Stimulated activated naive CD8-positive, alpha-beta T cell treated with anti-CD3 and anti-CD28 coated beads, Interleukin-15, amount 100 ng/mL, for 72 hours (primary cell): ENCODE measurements at regions not wholly inside any gene's neighbourhood (a gene's known extent, or its start where the extent isn't known, plus 50 kb on each side); places are given as distances from the start of the nearest gene placed in this dataset.
A peak's percentile ranks its signal among the peaks of the same experiment; 100 is the strongest.

Source experiments
- ATAC-seq: fragments of 150-1000 bp; cut with Tn5 transposase; 2 replicates; pipeline ENCODE4 v1.10.0; 2021; ENCODE audit warnings: mild to moderate bottlenecking, moderate library complexity
- DNase-seq, 2 donors: peaks; one replicate each; pipeline ENCODE4 v3.0.0; 2021 to 2022
- H3K27ac Mint-ChIP-seq, 2 donors: one replicate each; pipeline ENCODE4 v1.8.0; 2022; ENCODE audit warnings: mild to moderate bottlenecking in 2 of 2, mixed read lengths in 2 of 2, moderate library complexity in 2 of 2
- H3K27me3 Mint-ChIP-seq: one replicate; pipeline ENCODE4 v1.8.0; 2022; ENCODE audit warnings: mixed read lengths
- H3K4me1 Mint-ChIP-seq: one replicate; pipeline ENCODE4 v1.8.0; 2022; ENCODE audit warnings: mild to moderate bottlenecking, mixed read lengths
- H3K4me3 Mint-ChIP-seq, 2 donors: one replicate each; pipeline ENCODE4 v1.8.0; 2022; ENCODE audit warnings: mild to moderate bottlenecking in 2 of 2, mixed read lengths in 2 of 2, moderate library complexity in 1 of 2
- H3K9me3 Mint-ChIP-seq, 2 donors: one replicate each; pipeline ENCODE4 v1.8.0; 2022; ENCODE audit warnings: mixed read lengths in 2 of 2

GRCh38 chr10:33386926-33387325, 52.5 kb upstream of the NRP1 start:
- no peak for ATAC-seq
- Mint-ChIP-seq H3K27ac (peak overlapping the region in 1 of 2 donors; percentile 79), H3K4me1 (no peaks in the 10 kb centered on the region), H3K9me3 (no peaks in the 10 kb centered on the region), H3K27me3 (peaks cover 46% of the 10 kb centered on the region), H3K4me3 (no peak overlapping the region)
- DNase-seq: no peak

GRCh38 chr10:33385686-33386085, 51.2 kb upstream of the NRP1 start:
- Mint-ChIP-seq H3K27me3 (peaks cover 50% of the 10 kb centered on the region), H3K9me3 (no peaks in the 10 kb centered on the region), H3K27ac (peak overlapping the region in 1 of 2 donors; percentile 27), H3K4me3 (no peak overlapping the region), H3K4me1 (no peaks in the 10 kb centered on the region)
- ATAC-seq (no peak), DNase-seq (no peak)

GRCh38 chr10:33385015-33385414, 50.5 kb upstream of the NRP1 start:
- DNase-seq (no peak), ATAC-seq (no peak)
- Mint-ChIP-seq H3K27me3 (peaks cover 50% of the 10 kb centered on the region), H3K27ac (no peak overlapping the region), H3K4me1 (no peaks in the 10 kb centered on the region), H3K4me3 (no peak overlapping the region), H3K9me3 (no peaks in the 10 kb centered on the region)
